GM19023 (cell line): ENCODE measurements at regions not wholly inside any gene's neighbourhood (a gene's known extent, or its start where the extent isn't known, plus 50 kb on each side); places are given as distances from the start of the nearest gene placed in this dataset.

Experiments
- ATAC-seq: cut with Tn5 transposase; IDR thresholded peaks from one replicate; pipeline ENCODE4 v1.9.1; 2021; ENCODE audit warnings: mild to moderate bottlenecking, moderate library complexity; ENCODE audit not compliant: unreplicated experiment

DNA sequence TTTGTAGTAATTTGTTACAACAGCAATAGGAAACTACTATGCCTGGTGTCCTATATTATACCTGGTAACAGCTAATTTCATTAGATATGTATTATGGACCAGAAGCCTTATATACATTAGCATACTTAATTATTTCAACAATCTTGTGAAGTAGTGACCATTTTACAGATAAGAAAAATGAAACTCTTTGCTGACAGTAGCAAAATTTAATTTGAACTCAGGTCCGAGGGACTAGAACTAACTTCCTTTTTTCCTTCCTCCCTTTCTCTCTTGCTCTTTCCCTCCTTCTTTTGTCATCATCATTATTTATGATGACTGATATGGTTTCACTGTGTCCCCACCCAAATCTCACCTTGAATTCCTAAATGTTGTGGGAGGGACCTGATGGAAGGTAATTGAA, 482.0 kb downstream of the SNAPC1 start:
- ATAC-seq: no peak

DNA sequence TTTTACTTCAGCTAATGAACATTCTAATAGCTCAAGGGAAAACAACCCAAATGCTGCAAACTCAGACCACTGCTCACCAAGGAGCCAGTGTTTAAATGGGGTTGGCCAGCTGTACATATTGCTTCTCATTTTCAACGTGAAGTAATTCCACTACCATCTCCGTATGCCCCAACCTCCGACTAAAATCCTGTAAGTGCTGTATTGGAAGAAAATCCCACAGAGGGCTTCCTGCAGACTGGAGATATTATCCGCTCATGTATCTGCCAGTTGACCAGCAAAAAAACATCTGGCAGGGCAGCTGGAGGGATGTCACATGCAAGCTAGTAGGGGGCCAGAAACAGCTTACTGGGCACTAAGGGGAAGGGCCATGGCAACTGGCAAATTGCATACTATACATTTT, 485.0 kb downstream of the SNAPC1 start:
- no peak for ATAC-seq

DNA sequence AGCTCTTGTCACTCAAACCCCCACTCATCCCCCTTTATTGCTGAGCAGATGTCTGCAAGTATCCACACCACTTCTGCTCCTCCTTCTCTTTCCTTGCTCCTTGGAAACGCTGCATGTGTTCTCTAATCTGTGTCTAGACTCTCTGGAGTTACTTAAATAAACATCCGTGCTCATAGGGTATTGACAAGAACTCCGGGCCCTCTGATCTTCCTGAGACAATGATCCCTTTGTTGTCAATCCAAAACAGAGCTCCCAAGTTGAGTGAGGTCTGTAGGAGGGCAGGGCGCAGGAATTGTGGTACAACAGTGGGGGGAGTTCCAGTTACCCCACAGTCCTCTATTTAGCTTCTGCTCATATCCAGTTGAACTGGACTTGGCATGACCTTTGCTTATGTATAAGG, 489.0 kb downstream of the SNAPC1 start:
- ATAC-seq: no peak

DNA sequence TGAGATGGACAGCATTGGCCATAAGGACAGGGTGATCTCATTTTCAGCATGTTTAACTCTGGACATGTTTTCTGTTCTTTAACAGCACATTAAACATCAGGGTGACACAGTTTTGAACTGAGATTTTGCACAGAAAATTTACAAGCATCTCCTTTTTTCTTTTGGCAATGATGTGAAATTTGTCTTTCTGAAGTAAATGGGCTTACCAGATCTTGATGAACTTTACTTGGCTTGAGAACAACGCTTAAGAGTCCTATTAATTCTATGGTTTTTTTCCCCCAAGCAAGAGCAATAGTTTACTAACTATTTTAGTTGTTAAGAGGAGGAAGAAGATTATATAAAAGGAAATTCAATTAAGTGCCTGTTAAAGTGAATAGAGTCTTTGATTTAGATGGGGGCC, 491.0 kb downstream of the SNAPC1 start:
- no peak for ATAC-seq

DNA sequence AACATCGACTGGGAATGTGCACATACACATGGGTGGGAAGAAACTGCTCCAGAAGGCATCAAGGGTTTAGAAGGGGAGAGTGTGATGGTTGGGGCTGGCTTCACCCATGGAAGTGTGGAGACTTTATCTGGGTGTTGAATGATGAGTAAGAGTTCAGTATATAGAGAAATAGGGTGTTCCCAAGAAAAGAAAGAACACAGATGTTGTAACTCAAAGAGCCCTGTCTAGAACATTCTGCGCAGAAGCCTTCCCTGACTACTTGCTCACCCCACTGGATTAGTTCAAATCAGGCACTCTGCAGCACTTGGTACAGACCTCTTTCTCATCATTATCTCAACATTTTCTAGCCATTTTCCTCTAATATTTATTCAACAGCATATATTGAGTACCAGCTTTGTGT, 491.7 kb downstream of the SNAPC1 start:
- ATAC-seq: no peak

DNA sequence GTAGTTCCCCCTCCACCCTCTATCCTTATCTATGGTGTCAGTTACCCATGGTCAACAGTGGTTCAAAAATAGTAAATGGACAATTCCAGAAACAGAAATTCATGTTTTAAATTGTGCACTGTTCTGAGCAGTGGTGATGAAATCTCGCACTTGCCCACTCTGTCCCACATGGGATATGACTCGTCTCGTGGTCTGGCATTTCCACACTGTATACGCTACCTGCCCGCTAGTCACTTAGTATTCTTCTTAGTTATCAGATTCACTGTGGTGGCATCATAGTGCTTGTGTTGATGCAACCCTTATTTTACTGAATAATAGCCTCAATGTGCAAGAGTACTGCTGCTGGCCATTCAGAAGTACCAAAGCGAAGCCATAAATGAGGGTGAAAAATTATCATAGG, 507.0 kb downstream of the SNAPC1 start:
- ATAC-seq: no peak

DNA sequence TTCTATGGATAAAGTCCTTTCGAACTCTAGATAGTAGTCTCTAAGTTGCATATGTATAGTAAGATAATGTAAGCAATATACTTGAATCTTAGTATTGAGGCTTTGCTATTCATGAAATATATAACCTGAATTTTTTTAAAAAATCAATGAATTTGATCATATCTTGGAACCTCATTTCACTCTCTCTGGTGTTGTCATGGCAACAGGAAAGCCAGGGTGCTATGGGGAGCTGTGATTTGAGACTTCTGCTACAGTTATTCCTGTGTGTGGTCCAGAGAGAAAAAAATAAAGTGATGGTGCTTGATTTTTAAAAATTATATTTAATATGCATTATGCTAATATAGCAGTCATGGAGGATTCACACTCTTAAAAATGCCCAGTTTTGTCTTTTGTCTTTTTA, 508.0 kb downstream of the SNAPC1 start:
- ATAC-seq: no peak

DNA sequence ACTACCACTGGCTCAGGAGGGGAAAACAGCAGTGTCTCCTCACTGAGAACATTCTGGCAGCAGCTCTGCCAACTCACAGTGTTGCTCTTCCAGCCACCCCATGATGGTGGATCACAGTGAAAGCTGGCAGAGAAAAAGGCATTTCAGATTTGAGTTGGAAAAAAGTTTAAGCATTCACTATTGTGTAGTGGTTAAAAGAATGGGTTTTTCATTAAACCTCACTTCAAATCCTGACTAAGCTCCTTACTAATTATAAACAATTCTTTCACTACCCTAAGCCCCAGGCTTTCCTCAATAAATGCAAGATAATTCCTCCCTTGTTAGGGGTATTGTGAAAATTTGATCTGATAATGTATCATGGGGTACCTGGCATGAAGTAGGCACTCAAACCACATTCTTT, 518.1 kb downstream of the SNAPC1 start:
- ATAC-seq: no peak

DNA sequence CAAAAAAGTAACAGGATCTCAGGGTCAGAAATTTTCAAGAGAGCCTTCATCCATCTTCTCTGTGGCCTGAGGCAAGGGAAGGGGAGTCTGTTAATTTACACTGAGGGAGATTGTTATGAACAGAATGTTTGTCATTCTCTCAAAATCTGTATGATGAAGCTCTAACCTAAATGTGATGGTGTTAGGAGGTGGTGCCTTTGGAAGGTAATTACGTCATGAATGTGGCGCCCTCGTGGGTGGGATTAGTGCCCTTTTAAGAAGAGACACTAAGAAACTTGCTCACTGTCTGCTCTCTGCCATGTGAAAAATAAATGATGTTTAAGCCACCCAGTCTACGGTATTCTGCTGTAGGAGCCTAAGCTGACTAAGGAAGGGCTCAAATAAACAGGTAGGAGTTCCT, 521.6 kb downstream of the SNAPC1 start:
- no peak for ATAC-seq

DNA sequence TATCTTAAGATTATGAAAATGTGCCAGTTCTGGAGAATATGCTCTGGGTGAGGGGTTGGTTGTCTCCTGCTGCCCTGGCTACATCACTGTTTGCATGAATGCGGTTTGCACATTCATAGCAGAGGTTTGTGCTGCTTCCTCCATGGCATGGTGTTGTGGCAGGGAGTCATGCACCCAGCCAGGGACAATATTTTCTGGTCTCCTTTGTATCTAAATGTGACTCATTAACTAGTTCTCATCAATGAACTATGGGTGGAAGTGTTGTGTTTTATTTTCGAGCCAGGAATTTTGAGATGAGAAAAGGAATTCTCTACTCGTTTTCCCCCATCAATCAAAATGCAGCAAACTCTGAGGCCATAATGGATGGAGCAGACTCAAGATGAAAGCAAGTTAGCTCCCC, 527.3 kb downstream of the SNAPC1 start:
- no peak for ATAC-seq

DNA sequence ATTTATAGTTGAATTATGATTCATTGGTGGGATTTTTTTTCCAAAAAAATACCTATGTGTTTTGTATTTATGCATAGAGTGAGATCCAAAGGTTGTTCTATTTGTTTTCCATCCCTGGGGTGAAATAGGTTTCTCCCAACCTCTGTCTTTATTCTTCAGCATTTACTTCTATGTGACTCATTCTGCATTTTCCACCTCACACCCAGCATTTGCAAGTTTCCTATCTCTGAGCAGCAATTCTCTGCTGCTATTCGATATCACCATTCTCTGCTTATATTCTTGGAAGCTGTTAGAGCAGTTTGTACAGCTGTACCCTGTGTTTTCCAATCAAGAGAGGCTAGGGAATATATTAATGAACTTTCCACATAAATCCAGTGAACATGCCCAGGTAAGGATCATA, 538.9 kb downstream of the SNAPC1 start:
- ATAC-seq: no peak

DNA sequence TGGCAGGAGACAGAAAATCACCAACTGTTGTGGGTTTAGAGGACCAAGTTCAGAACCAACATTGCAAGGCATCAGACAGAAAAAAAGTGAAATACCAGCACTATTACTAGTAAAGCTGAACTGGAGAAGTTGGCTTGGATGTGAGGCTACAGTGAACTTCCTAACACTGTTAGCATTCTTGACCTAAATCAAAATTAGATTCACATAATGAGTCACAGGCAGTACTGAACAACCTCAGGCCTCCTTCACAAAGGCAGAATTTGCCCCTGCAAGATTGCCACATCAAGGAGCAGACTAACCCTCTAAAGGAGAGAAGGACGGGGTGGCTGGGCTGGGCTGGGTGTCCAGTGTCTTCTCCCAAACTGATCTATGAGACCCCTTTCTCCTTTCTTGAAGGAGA, 539.7 kb downstream of the SNAPC1 start:
- ATAC-seq: no peak

DNA sequence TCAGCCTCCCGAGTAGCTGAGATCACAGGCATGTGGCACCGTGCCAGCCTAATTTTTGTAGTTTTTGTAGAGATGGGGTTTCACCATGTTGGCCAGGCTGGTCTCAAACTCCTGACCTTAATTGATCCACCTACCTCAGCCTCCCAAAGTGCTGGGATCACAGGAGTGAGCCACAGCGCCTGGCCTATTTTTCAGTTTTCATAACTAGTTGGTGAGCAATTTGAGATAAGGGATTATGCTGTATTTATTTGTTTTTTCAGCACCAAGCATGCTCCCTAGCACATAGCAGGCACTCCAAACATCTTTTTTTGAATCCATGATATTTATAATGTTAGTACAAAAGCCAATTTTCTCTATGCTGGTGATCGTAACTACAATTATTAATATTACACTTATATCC, 541.2 kb downstream of the SNAPC1 start:
- no peak for ATAC-seq

DNA sequence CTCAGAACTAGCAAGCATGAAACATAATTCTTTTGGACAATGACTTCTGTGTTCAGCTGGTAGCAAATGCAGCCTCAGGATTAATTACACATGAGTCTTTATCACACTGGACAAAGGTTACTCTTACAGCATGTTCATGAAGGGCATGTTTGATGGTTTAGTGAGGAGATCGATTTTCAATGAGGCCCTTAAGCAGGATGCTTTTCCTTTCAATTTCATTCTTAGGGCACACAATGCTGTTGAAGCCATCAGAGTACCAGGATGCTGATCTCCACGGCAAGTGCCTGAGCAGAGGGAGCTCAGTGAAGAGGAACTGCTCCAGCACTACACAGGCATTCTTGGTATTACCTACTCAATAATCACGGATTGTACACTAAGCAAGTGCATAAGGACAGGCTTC, 542.0 kb downstream of the SNAPC1 start:
- no peak for ATAC-seq

DNA sequence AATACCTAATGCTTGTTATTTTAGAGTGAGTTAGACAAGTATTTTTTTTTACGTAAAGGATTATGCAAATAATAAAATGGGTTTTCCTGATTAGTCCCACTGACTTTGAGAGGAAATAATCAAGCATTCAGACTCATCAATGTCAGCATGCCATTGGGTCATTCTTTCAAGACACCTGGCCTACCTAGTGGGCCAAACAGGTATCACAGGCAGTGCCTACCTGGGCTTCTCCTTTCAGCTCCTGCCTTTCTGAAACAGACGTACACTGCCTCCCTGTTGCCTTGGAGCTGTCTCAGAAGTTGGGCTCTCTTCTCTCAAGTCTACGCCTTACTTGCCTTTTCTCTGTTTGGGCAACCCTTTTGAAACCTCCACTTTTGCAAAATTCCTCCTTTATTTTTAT, 545.6 kb downstream of the SNAPC1 start:
- ATAC-seq: no peak

DNA sequence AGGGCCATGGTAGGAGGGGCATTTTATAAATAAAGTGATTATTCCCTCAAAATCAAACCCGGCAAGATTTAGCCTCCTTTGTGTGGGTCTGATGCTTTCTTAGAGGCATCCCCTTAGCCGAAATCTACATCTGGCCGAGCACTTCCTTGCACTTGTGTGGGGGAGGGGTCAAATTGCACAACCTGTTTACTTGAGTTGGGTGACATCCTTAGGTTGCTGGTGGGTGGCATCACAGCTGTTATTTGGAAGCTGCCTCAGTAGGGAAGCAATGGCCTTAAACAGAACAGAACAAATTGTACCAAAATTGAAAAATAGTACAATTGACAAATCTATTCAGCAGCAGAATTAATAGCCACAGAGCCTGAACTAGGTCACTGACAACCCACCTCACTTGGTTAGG, 546.1 kb downstream of the SNAPC1 start:
- no peak for ATAC-seq

DNA sequence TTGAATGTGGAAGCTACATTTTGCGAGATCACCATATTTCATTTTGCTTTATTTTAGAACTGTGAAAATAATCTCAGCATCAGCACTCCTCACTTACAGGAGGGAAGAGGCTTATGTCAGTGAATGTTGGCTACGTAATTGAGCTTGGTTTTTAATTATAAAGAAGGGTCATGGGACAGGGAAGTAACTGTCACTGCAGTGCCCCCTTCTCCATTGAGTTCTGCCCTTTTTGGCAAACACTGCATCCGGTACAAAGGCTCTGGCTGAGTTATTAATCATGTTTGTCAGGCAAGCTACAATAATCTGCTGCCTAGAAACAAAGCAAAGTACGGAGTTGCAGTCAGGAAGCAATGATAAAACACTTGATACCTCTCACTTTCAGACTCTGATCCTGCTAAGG, 546.7 kb downstream of the SNAPC1 start:
- ATAC-seq: no peak

DNA sequence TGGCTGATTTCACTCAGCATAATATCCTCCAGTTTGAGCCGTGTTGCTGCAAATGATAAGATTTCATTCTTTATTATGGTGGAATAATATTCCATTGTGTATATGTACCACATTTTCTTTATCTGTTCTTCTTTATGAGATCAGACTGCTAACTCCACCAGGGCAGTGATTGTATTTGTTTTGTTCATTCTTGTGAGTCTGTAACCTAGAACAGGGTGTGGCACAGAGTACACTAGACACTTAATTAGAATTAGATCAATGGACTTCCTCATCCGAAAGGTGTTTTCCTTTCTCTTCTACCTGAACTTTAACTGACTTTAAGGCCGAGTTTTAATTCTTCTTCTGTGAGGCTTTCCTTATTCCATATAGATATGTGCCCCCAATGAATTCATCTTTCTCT, 551.0 kb downstream of the SNAPC1 start:
- ATAC-seq: no peak

DNA sequence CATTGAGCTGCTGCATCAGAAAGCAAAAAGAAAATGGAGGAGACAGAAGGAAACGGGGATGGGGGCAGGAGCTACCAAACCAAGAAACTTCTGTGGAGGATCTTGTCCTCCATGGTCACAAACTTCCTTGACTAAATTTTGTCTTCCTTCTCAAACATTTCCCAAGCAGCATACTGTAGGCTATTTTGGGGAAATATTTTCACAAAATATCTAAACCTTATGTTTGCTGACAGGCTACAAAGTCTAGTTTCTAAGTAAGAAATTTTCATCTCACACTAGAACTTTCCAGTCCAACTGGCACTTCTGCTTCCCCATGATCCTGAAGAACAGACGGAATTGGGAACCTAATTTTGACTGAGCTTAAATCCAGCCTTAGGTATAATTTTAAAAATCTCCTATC, 552.0 kb downstream of the SNAPC1 start:
- ATAC-seq: no peak

DNA sequence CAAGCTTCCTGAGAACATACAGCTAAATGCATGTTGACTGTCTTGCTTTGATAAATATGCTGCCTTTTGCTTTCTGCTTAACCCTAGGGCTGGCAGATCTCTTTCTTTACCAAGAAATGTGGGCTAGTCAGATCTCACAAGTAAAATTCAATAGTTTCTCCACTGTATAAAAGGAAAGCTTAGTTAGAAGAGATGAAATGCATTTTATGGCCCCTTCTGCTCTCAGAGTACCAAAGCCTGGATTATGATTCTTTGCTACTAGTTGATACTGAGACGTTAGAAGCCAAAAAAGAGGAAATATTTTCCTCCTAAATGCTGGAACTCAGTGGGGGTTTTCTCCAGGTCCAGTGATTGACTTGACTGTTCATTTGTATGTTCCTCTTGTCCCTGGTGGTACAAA, 552.7 kb downstream of the SNAPC1 start:
- no peak for ATAC-seq

DNA sequence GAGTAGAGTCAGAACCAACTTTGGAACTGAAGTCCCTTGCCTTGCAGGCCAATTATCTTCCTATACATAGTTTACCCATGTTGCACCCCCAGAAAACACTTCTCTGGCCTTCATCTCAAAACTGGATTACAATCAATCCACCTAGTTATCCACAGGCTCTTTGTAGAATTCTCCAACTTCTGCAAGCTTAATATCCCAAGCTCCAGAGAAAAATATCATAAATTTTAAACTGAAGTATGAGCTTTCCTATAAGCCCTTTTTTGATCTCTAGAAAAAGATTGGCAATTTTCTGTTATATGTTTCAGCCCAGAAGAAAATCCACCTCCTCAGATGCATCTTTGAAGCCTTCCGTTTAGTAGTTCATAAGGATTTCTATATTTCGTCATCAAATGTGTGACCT, 553.4 kb downstream of the SNAPC1 start:
- no peak for ATAC-seq

DNA sequence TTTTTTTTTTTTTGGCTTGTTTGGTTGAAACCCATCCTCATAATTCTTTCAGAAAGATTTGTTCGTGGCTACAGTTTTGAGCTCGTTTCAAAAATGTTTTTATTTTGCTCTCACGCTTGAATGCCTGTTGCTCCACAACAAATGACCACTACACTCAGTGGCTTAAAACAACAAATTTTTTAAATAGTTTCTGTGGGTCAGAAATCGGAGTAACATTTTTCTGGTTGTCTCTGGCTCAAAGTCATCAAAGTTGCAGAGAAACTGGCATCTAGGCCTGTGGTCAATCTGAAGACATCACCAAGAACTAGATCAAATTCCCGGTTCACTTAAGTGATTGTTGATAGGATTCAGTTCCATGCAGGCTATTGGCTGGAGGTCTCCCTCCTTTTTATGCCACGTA, 560.0 kb downstream of the SNAPC1 start:
- ATAC-seq: no peak

DNA sequence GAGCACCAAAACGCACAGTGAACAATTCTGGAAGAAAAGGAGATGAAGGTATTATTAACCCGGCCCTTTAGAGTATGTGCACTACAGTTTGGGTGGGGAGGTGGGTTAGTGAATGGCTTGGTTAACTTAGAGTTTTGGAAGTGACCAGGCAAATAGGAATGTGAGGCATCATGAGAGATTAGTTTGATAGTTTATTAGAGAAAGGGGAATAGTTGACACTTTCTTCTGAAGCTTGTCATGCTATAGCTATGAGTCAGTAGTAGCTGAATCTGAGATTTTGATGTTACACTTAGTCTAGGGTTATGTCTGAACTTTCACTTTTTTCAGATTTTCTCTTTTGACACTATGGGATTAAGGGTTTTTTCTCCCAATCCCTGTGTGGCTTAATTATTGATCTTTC, 567.2 kb downstream of the SNAPC1 start:
- ATAC-seq: no peak

DNA sequence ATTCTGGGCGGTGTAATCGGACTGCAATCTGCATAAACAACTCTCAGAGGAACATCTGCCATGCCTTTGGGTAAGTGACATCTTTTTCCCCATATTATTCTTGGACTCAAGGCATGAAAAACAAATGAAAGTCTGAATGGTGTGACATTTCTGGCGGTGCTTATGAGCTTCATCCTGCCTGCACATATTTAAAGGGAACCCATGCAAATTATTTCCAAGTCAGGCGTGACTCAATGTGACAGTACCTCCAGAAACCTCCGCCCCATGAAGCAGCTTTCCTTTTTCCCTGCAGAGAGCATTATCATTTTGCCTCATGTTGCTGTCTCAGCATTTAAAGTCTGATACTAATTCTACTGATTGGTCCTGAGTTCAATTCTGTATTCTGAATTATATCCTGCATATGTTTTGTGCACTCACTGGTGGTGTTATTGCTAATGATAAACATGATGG, 585.4 kb downstream of the SNAPC1 start:
- no peak for ATAC-seq
